ENCODE measurements at regions not wholly inside any gene's neighbourhood (a gene's known extent, or its start where the extent isn't known, plus 50 kb on each side); places are given as distances from the start of the nearest gene placed in this dataset.

- no peak for DNase-seq (ENCODE audit: low read depth in 2 of 2, low spot score in 1 of 2)
Measured at GRCh38 chr1:59163268-59164092, 133.4 kb upstream of the FGGY start.

DNA sequence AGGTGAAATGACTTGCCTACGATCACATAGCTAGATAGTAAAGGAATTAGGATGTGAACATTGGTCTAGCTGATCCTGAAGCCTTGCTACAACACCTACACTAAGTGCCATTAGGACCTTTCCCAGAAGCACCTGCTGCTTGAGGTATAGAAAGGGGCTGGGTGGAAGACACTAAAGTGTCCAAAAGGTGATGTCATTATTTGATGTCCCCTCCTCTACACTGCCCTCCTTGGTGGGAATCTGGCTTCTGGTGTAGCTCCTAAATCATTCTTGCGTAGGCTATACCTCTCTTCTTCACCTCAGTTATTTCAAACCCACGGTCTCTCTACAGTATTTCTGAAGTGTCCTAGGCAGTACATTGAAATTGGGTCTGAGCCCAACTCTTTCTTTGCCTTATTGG, 132.5 kb upstream of the FGGY start:
- DNase-seq (ENCODE audit: low read depth in 2 of 2, low spot score in 1 of 2) = no peak

GRCh38 chr1:59165353-59165752, 131.5 kb upstream of the FGGY start:
- no peak for DNase-seq (ENCODE audit: low read depth in 2 of 2, low spot score in 1 of 2)

DNA sequence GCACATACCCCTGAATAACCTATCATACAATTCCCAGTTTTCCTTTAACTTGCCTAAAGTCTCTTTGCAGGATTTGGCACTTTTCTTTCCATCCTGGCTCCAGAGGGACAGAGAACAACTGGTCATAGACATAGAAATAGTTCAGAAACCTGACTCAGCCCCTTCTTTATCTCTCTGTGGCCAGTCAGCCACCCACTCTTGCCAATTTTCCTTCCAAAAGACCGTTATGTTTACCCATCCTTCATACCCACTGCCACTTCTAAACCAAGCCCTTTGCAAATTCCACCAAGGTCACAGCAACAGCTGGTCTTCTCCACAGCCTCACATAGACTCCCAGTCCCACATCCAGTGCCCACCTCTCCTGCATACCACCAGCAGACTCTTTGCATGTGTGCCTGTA, 127.2 kb upstream of the FGGY start:
- DNase-seq (ENCODE audit: low read depth in 2 of 2, low spot score in 1 of 2) = no peak

DNA sequence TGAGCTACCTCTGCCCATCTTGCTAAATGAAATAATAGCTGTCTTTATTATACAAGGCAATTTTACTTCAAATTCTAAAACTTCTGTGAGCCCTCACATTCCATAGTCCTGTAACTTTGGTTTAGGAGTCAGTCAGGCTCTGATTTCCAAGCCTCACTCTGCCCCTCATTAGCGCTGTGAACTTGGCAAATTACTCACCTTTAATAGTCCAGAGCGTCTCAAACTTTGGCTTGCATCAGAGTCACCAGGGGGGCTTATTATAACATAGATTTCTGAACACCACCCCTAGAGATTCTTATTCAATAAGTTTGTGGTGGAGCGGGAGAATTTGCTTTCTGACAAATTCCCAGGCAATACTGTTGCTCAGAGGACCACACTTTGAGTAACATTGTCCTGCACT, 126.2 kb upstream of the FGGY start:
- no peak for DNase-seq (ENCODE audit: low read depth in 2 of 2, low spot score in 1 of 2)

DNA sequence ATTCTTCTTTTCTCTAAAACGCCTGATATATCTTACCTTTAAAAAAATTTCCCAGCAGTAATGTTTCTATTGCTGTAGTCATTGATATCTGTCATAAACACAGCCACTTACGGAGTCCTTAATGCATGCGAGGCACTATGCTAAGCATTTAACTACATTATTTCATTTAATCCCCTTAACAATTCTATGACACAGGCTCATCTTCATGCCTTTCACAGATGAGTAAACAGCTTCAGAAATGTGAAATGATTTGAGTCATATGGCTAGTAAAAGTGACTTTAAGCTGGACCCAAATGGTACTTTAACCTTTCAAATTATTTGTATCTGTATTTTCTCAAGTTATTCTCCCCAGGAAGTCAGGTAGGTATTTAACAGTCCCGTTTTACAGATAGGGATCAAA, 125.1 kb upstream of the FGGY start:
- DNase-seq (ENCODE audit: low read depth in 2 of 2, low spot score in 1 of 2) = no peak

GRCh38 chr1:59172693-59173092, 124.2 kb upstream of the FGGY start:
- no peak for DNase-seq (ENCODE audit: low read depth in 2 of 2, low spot score in 1 of 2)

GRCh38 chr1:59173721-59174120, 123.2 kb upstream of the FGGY start:
- no peak for DNase-seq (ENCODE audit: low read depth in 2 of 2, low spot score in 1 of 2)

DNA sequence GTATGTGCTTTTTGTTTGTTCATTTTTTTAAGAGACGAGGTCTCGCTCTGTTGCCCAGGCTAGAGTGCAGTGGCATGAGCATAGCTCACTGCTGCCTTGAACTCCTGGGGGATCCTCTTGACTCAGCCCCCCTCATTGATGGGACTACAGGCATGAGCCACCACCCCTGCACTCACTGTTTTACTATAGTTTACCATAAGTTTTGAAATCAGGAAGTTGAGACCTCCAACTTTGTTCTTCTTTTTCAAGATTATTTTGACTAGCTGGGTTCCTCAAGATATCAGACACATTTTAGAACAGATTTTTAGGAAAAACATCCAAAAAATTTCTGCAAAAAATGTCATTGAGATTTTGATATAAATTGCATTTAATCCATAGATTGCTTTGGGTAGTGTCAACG, 120.4 kb upstream of the FGGY start:
- no peak for DNase-seq (ENCODE audit: low read depth in 2 of 2, low spot score in 1 of 2)

- DNase-seq (ENCODE audit: low read depth in 2 of 2, low spot score in 1 of 2) = no peak
Measured at GRCh38 chr1:59177756-59178155, 119.1 kb upstream of the FGGY start.

DNA sequence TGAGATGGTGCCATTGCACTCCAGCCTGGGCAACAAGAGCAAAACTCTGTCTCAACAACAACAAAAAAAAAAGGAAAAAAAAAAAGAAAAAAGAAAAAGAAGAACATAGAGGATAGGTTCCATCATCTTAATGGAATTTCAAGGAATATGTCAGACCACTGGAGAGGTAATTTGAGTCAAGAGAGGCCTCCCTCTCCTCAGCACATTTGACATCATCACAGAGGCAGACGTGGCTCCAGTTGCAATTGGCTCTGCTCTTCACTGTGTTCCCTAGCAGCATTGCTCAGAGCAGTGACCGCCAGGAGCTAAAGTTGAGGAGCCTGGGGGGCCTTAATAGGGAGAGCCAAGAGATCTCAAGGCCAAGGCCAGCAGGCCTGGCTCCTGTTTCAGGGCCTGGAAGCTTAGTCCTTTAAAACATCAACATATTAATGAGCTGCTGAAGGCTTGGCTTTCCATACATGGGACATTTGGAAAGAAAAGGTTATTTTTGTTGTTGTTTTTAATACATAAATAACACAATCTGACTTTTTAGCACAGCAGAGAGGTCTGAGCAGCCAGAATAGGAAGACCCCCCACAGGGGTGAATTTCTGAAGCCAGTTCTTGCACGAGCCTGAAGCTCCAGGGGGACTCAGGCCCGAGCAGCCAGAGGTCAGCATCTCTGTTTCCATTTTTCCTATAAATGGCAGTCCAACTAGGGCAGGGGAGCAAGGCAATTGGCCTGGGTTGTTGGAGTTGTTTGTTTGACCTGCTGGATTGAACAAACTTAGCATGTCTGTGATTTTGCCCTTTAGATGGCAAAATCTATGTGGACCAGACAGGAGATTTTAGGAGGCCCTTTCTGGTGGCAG, 118.3 kb upstream of the FGGY start:
- DNase-seq (ENCODE audit: low read depth in 2 of 2, low spot score in 1 of 2) = no peak

DNA sequence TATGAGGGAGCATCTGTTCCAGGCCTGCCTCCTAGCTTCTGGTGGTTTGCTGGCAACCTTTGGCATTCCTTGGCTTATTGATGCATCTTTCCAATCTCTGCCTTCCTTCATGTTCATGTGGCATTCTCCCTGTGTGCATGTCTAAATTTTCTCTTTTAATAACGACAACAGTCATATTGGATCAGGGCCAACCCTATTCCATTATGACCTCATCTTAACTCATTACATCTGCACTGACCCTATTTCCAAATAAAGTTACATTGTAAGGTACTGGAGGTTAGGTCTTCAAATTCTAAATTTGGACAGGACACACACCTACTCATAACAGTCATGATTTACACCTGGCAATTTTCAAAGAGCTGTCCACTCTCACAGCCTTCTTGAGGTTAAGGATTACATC, 117.2 kb upstream of the FGGY start:
- DNase-seq (ENCODE audit: low read depth in 2 of 2, low spot score in 1 of 2) = no peak

- no peak for DNase-seq (ENCODE audit: low read depth in 2 of 2, low spot score in 1 of 2)
Measured at GRCh38 chr1:59180735-59181134, 116.2 kb upstream of the FGGY start.

GRCh38 chr1:59183749-59184317, 113.1 kb upstream of the FGGY start:
- no peak for DNase-seq (ENCODE audit: low read depth in 2 of 2, low spot score in 1 of 2)

GRCh38 chr1:59184365-59184905, 112.5 kb upstream of the FGGY start:
- no peak for DNase-seq (ENCODE audit: low read depth in 2 of 2, low spot score in 1 of 2)

DNA sequence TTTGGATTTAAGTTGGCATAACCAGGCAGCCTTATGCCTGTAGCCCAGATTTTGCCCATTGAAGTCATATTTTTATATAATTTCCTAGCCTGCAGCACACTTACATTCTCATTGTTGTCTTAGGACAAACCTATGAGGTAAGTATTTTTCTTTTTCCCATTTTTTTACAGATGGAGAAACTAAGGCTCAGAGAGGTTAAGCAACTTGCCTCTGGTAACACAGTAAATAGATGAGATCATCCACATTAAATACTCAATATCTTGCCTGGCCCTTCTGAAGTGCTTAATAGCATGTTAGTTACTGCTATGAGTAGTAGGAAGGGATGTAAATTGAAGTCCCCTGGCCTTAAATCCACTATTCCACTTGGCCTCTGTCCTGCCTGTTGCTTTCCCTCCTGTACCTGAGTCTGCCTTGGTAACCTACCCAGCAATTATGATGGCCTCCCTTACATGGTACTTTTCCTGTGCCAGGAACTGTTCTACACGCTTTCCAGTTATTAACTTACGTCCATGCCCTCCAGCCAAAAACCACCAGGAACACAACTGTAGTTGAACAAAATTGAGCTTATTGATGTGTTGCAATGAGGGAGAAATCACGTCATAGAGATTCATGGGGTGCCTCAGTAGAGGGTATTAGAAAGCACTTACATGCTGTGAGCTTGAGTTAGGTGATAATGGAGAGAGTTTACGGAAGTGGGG, 111.6 kb upstream of the FGGY start:
- DNase-seq (ENCODE audit: low read depth in 2 of 2, low spot score in 1 of 2) = no peak

DNA sequence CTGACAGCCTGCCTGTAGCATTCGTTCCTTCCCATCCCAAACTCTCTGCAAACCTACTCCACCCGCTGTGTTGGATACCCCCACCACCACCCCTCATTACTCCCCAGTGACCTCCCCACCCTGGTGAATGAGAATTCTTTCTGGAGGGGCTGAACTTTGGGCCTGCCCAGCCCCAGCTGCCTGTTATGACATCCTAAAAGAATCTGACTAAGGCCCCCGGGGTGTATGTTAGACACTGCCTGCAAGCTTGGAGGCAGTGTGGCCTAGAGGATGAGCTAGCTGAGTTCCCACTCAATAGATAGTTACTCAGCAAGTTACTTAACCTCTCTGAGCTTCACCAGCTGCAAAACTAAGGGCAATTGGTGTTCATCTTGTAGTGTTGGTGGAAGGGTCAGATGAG, 110.2 kb upstream of the FGGY start:
- DNase-seq (ENCODE audit: low read depth in 2 of 2, low spot score in 1 of 2) = no peak

- DNase-seq (ENCODE audit: low read depth in 2 of 2, low spot score in 1 of 2) = no peak
Measured at GRCh38 chr1:59188413-59189213, 108.3 kb upstream of the FGGY start.

GRCh38 chr1:59193443-59194093, 103.3 kb upstream of the FGGY start:
- DNase-seq (ENCODE audit: low read depth in 2 of 2, low spot score in 1 of 2) = no peak

DNA sequence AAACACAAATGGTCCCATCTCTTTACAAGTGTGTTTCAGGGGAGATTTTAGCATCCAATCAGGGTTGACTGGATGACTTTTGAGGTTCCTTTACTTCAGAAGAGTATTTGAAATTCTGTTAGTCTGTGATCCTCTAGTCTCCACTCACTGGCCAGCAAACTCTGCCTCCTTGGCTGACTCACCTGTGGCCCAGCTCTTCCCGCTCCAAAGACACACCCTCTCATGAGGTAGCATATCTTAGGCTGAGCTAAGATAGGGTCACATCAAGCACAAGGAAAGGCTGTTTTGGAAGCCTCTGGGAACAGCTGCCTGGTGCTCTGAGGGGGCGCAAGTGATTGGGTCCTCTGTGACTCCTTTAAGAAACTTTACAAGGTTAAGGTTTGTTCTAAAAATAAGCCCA, 102.3 kb upstream of the FGGY start:
- DNase-seq (ENCODE audit: low read depth in 2 of 2, low spot score in 1 of 2) = no peak
